Loucy (cell line): ENCODE measurements at regions not wholly inside any gene's neighbourhood (a gene's known extent, or its start where the extent isn't known, plus 50 kb on each side); places are given as distances from the start of the nearest gene placed in this dataset.

Source experiments
- CTCF ChIP-seq: fragments of 200-600 bp; sonication (generic); conservative IDR thresholded peaks from 2 replicates; pipeline ENCODE4 v1.5.1; 2014; ENCODE audit warnings: mild to moderate bottlenecking, antibody characterized with exemption, low read length
- EZH2phosphoT487 ChIP-seq: fragments of 200-600 bp; IDR thresholded peaks from 2 replicates; pipeline ENCODE4 v1.6.1; 2018; ENCODE audit warnings: antibody characterized with exemption, mild to moderate bottlenecking, moderate library complexity, borderline replicate concordance

GRCh38 chr10:94143261-94143660 lies 149.5 kb downstream of the PLCE1 start:
- no peak for TF ChIP-seq CTCF
- no peak for TF ChIP-seq EZH2phosphoT487
